HFFc6 (cell line): ENCODE measurements at regions not wholly inside any gene's neighbourhood (a gene's known extent, or its start where the extent isn't known, plus 50 kb on each side); places are given as distances from the start of the nearest gene placed in this dataset.

Experiments used
- DNase-seq: peaks from one replicate; pipeline ENCODE4 v3.0.0-alpha.2; 2018
- H3K27ac Mint-ChIP-seq: 2 replicates; pipeline ENCODE4 v1.8.0; 2020; ENCODE audit warnings: mild to moderate bottlenecking, mixed read lengths
- H3K27me3 Mint-ChIP-seq: 2 replicates; pipeline ENCODE4 v1.8.0; 2021; ENCODE audit warnings: mild to moderate bottlenecking, moderate library complexity, mixed read lengths; ENCODE audit not compliant: insufficient read depth
- H3K36me3 Mint-ChIP-seq: 2 replicates; pipeline ENCODE4 v1.8.0; 2021; ENCODE audit warnings: low read depth, mixed read lengths
- H3K4me1 Mint-ChIP-seq: 2 replicates; pipeline ENCODE4 v1.8.0; 2020; ENCODE audit warnings: low read depth, mixed read lengths
- H3K4me3 Mint-ChIP-seq: 2 replicates; pipeline ENCODE4 v1.8.0; 2020; ENCODE audit warnings: mild to moderate bottlenecking, moderate library complexity, mixed read lengths
- H3K9me3 Mint-ChIP-seq: 2 replicates; pipeline ENCODE4 v1.8.0; 2020; ENCODE audit warnings: mild to moderate bottlenecking, mixed read lengths
- CTCF ChIP-seq: fragments of 200-600 bp; sonication (generic); IDR thresholded peaks from 2 replicates; pipeline ENCODE4 v1.5.0; 2021; ENCODE audit warnings: antibody characterized with exemption, mild to moderate bottlenecking

- no peak for DNase-seq
- H3K9me3 Mint-ChIP-seq, result peaks cover 43% of the 10 kb centered on the region
- H3K4me1 Mint-ChIP-seq, result no peaks in the 10 kb centered on the region
- TF ChIP-seq CTCF, result no peak
- H3K27ac Mint-ChIP-seq, result no peak overlapping the region
- H3K27me3 Mint-ChIP-seq, result no peaks in the 10 kb centered on the region
- 0 out of 2 replicates have a peak, but pooled peaks cover 3% of the 10 kb centered on the region for H3K36me3 Mint-ChIP-seq
- no peak overlapping the region for H3K4me3 Mint-ChIP-seq
Measured at GRCh38 chr5:91840412-91840811, 457.3 kb upstream of the ARRDC3 start.

GRCh38 chr5:91839721-91840120, 456.6 kb upstream of the ARRDC3 start:
- Mint-ChIP-seq H3K4me3 (no peak overlapping the region), H3K9me3 (peaks cover 49% of the 10 kb centered on the region), H3K27me3 (no peaks in the 10 kb centered on the region), H3K4me1 (no peaks in the 10 kb centered on the region), H3K36me3 (0 out of 2 replicates have a peak, but pooled peaks cover 3% of the 10 kb centered on the region), H3K27ac (no peak overlapping the region)
- no peak for DNase-seq
- TF ChIP-seq CTCF, result no peak

GRCh38 chr5:91839233-91839632, 456.1 kb upstream of the ARRDC3 start:
- H3K27me3 Mint-ChIP-seq, result no peaks in the 10 kb centered on the region
- 0 out of 2 replicates have a peak, but pooled peaks cover 3% of the 10 kb centered on the region for H3K36me3 Mint-ChIP-seq
- H3K4me1 Mint-ChIP-seq, result no peaks in the 10 kb centered on the region
- H3K9me3 Mint-ChIP-seq, result peaks cover 46% of the 10 kb centered on the region
- H3K27ac Mint-ChIP-seq, result no peak overlapping the region
- no peak for DNase-seq
- no peak for TF ChIP-seq CTCF
- no peak overlapping the region for H3K4me3 Mint-ChIP-seq

- no peak for TF ChIP-seq CTCF
- peaks cover 44% of the 10 kb centered on the region for H3K9me3 Mint-ChIP-seq
- DNase-seq, result no peak
- H3K4me1 Mint-ChIP-seq, result no peaks in the 10 kb centered on the region
- H3K4me3 Mint-ChIP-seq, result no peak overlapping the region
- no peaks in the 10 kb centered on the region for H3K27me3 Mint-ChIP-seq
- no peaks in the 10 kb centered on the region for H3K36me3 Mint-ChIP-seq
- no peak overlapping the region for H3K27ac Mint-ChIP-seq
Measured at GRCh38 chr5:91830361-91830953, 447.3 kb upstream of the ARRDC3 start.

GRCh38 chr5:91825618-91826017, 442.5 kb upstream of the ARRDC3 start:
- DNase-seq, result no peak
- Mint-ChIP-seq H3K4me1 (no peaks in the 10 kb centered on the region), H3K27ac (no peak overlapping the region), H3K27me3 (no peaks in the 10 kb centered on the region), H3K36me3 (no peaks in the 10 kb centered on the region), H3K4me3 (no peak overlapping the region), H3K9me3 (peaks cover 42% of the 10 kb centered on the region)
- TF ChIP-seq CTCF, result no peak

GRCh38 chr5:91824406-91824805, 441.3 kb upstream of the ARRDC3 start:
- peaks cover 44% of the 10 kb centered on the region for H3K9me3 Mint-ChIP-seq
- H3K36me3 Mint-ChIP-seq, result no peaks in the 10 kb centered on the region
- DNase-seq, result no peak
- no peaks in the 10 kb centered on the region for H3K27me3 Mint-ChIP-seq
- H3K4me3 Mint-ChIP-seq, result no peak overlapping the region
- H3K27ac Mint-ChIP-seq, result no peak overlapping the region
- H3K4me1 Mint-ChIP-seq, result no peaks in the 10 kb centered on the region
- TF ChIP-seq CTCF, result no peak
